Ascending aorta (tissue), 2 donors: ENCODE measurements at regions not wholly inside any gene's neighbourhood (a gene's known extent, or its start where the extent isn't known, plus 50 kb on each side); places are given as distances from the start of the nearest gene placed in this dataset.

Experiments
- DNase-seq, 2 donors: peaks; one replicate each; pipeline ENCODE4 v3.0.0-alpha.2; 2019; ENCODE audit warnings: low spot score in 2 of 2
- H3K27ac ChIP-seq, 2 donors: fragments of 200-600 bp; sonication (generic); one replicate each; pipeline ENCODE4 v1.5.1; 2016 to 2017; ENCODE audit warnings: mild to moderate bottlenecking in 1 of 2
- H3K27me3 ChIP-seq: fragments of 200-600 bp; sonication (generic); one replicate; pipeline ENCODE4 v1.5.1; 2017
- H3K36me3 ChIP-seq, 2 donors: fragments of 200-600 bp; sonication (generic); one replicate each; pipeline ENCODE4 v1.5.1; 2016
- H3K4me1 ChIP-seq, 2 donors: fragments of 200-600 bp; sonication (generic); one replicate each; pipeline ENCODE4 v1.5.1; 2016 to 2017; ENCODE audit warnings: mild to moderate bottlenecking in 1 of 2
- H3K4me3 ChIP-seq, 2 donors: fragments of 200-600 bp; sonication (generic); one replicate each; pipeline ENCODE4 v1.5.1; 2016 to 2017; ENCODE audit warnings: mild to moderate bottlenecking in 1 of 2
- H3K9me3 ChIP-seq, 2 donors: fragments of 200-600 bp; sonication (generic); one replicate each; pipeline ENCODE4 v1.5.1; 2016
- CTCF ChIP-seq, 3 experiments: fragments of 200-600 bp in 2 of 3; fragments of 450-650 bp in 1 of 3; sonication (generic) in 2 of 3; IDR thresholded peaks; one replicate each; pipeline ENCODE4 v1.5.1; 2016 to 2019; ENCODE audit warnings: antibody characterized with exemption in 3 of 3, mild to moderate bottlenecking in 1 of 3, moderate library complexity in 1 of 3
- intact Hi-C: fragments of 100-400 bp; cut with DNase I; formaldehyde crosslinking; loops from one replicate; pipeline ENCODE4 v1.15.1; 2023

- Histone ChIP-seq H3K36me3 (no peaks in the 10 kb centered on the region), H3K4me1 (no peaks in the 10 kb centered on the region), H3K27me3 (no peaks in the 10 kb centered on the region), H3K9me3 (no peaks in the 10 kb centered on the region), H3K27ac (no peak overlapping the region), H3K4me3 (no peak overlapping the region)
- intact Hi-C loops, result no loop called here
- no peak for DNase-seq
- TF ChIP-seq CTCF (IDR thresholded peaks at IDR 0.05), result no peak
Measured at GRCh38 chr5:159406571-159406970, 76.3 kb upstream of the IL12B start.

GRCh38 chr5:159409801-159410200 is 79.5 kb upstream of the IL12B start:
- DNase-seq, result no peak
- intact Hi-C loops, result no loop called here
- Histone ChIP-seq H3K4me3 (no peak overlapping the region), H3K9me3 (no peaks in the 10 kb centered on the region), H3K36me3 (no peaks in the 10 kb centered on the region), H3K4me1 (no peaks in the 10 kb centered on the region), H3K27me3 (no peaks in the 10 kb centered on the region), H3K27ac (no peak overlapping the region)
- no peak for TF ChIP-seq CTCF (IDR thresholded peaks at IDR 0.05)

- no peaks in the 10 kb centered on the region for H3K27me3 ChIP-seq
- H3K4me3 ChIP-seq, result no peak overlapping the region
- intact Hi-C loops, result no loop called here
- H3K4me1 ChIP-seq, result no peaks in the 10 kb centered on the region
- no peaks in the 10 kb centered on the region for H3K9me3 ChIP-seq
- DNase-seq, result no peak
- H3K36me3 ChIP-seq, result no peaks in the 10 kb centered on the region
- H3K27ac ChIP-seq, result no peak overlapping the region
- no peak for TF ChIP-seq CTCF (IDR thresholded peaks at IDR 0.05)
Measured at GRCh38 chr5:159410480-159410879, 80.2 kb upstream of the IL12B start.

- Histone ChIP-seq H3K4me3 (no peak overlapping the region), H3K36me3 (no peaks in the 10 kb centered on the region), H3K27ac (no peak overlapping the region), H3K4me1 (no peaks in the 10 kb centered on the region), H3K27me3 (no peaks in the 10 kb centered on the region), H3K9me3 (no peaks in the 10 kb centered on the region)
- TF ChIP-seq CTCF (IDR thresholded peaks at IDR 0.05), result no peak
- intact Hi-C loops, result no loop called here
- no peak for DNase-seq
Measured at GRCh38 chr5:159411115-159411514, 80.8 kb upstream of the IL12B start.

DNA sequence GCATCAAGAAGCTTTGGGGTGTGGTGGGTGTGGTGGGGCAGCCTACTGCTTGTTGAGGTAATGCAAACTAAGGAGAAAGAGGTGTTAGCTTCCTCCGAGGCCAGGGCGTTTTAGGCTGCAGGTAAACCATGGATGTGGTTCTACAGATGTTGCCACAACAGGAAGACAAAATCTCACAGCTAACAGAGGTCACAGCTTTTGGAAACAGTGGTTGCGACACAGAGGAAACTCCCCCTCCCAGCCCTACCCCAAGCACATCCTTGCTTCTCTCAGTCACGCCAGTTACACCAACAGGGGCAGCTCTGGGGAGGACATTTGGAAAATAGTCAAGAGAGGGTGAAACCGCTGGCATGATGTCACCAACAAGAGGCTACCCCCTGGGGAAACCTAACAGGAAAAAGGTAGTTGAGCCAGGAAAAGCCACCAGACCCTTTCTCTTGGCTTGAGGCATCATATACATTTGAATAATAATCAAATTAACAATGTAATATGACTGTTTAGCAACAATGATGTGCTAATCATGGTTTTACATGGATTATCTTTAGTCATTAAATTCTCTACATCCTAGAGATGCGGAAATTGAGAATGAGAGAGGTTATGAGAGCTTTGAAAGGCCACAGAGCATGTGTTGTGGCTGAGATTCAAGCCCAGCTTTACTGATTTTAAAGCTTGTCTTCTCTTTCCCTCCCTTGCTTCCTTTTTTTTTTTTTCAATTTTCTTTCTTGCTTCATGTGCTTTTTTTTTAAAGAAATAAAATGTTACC is 82.2 kb upstream of the IL12B start:
- Histone ChIP-seq H3K4me3 (no peak overlapping the region), H3K36me3 (no peaks in the 10 kb centered on the region), H3K27ac (no peak overlapping the region), H3K4me1 (no peaks in the 10 kb centered on the region), H3K27me3 (no peaks in the 10 kb centered on the region), H3K9me3 (no peaks in the 10 kb centered on the region)
- TF ChIP-seq CTCF (IDR thresholded peaks at IDR 0.05), result no peak
- intact Hi-C loops, result no loop called here
- no peak for DNase-seq

GRCh38 chr5:159414021-159414420 is 83.7 kb upstream of the IL12B start:
- Histone ChIP-seq H3K36me3 (no peaks in the 10 kb centered on the region), H3K27me3 (no peaks in the 10 kb centered on the region), H3K27ac (no peak overlapping the region), H3K4me1 (no peaks in the 10 kb centered on the region), H3K9me3 (no peaks in the 10 kb centered on the region), H3K4me3 (no peak overlapping the region)
- intact Hi-C loops, result no loop called here
- no peak for TF ChIP-seq CTCF (IDR thresholded peaks at IDR 0.05)
- DNase-seq, result no peak
